ENCODE measurements at regions not wholly inside any gene's neighbourhood (a gene's known extent, or its start where the extent isn't known, plus 50 kb on each side); places are given as distances from the start of the nearest gene placed in this dataset.

GRCh38 chr9:78407636-78408312 lies 110.8 kb downstream of the PSAT1 start:
- TF ChIP-seq CTCF (IDR thresholded peaks at IDR 0.05) (no peak), POLR2A (IDR thresholded peaks at IDR 0.05) (no peak), POLR2AphosphoS5 (IDR thresholded peaks at IDR 0.05) (no peak)

Measured in stomach (tissue), 4 donors.